ENCODE measurements at regions not wholly inside any gene's neighbourhood (a gene's known extent, or its start where the extent isn't known, plus 50 kb on each side); places are given as distances from the start of the nearest gene placed in this dataset.

- 78 to 84% methylated on average over 5 to 8 of the region's 8 CpGs for WGBS, 2 donors
- TF ChIP-seq POLR2A (IDR thresholded peaks at IDR 0.05): no peak
- TF ChIP-seq CTCF (IDR thresholded peaks at IDR 0.05): no peak
- Histone ChIP-seq H3K4me3 (replicated peaks in 1 of 3) (no peak overlapping the region), H3K27ac (no peak overlapping the region), H3K36me3 (no peaks in the 10 kb centered on the region), H3K27me3 (no peaks in the 10 kb centered on the region), H3K9me3 (no peaks in the 10 kb centered on the region), H3K4me1 (no peaks in the 10 kb centered on the region)
- intact Hi-C loops (cut with DNase I): no loop called here
- no peak for DNase-seq
These were observed 393.6 kb downstream of the PTPRU start for GRCh38 chr1:29629814-29630516.

- no peaks in the 10 kb centered on the region for H3K4me1 ChIP-seq
- H3K27ac ChIP-seq: no peak overlapping the region
- H3K27me3 ChIP-seq: no peaks in the 10 kb centered on the region
- TF ChIP-seq POLR2A (IDR thresholded peaks at IDR 0.05) (no peak), CTCF (IDR thresholded peaks at IDR 0.05) (no peak)
- H3K36me3 ChIP-seq: no peaks in the 10 kb centered on the region
- WGBS, 2 donors: 50 to 62% methylated on average over 4 of the region's 4 CpGs
- no peak for DNase-seq
- intact Hi-C loops (cut with DNase I): no loop called here
- H3K9me3 ChIP-seq: no peaks in the 10 kb centered on the region
- no peak overlapping the region for H3K4me3 ChIP-seq (replicated peaks in 1 of 3)
These were observed 393.1 kb downstream of the PTPRU start for GRCh38 chr1:29629401-29629800.

GRCh38 chr1:29628190-29628589, 391.9 kb downstream of the PTPRU start:
- DNase-seq: no peak
- Histone ChIP-seq H3K27ac (no peak overlapping the region), H3K27me3 (no peaks in the 10 kb centered on the region), H3K36me3 (no peaks in the 10 kb centered on the region), H3K9me3 (no peaks in the 10 kb centered on the region), H3K4me3 (replicated peaks in 1 of 3) (no peak overlapping the region), H3K4me1 (no peaks in the 10 kb centered on the region)
- WGBS, 2 donors: 72 to 90% methylated on average over 2 of the region's 2 CpGs
- intact Hi-C loops (cut with DNase I): no loop called here
- no peak for TF ChIP-seq POLR2A (IDR thresholded peaks at IDR 0.05)
- TF ChIP-seq CTCF (IDR thresholded peaks at IDR 0.05): no peak

- intact Hi-C loops (cut with DNase I): no loop called here
- Histone ChIP-seq H3K4me1 (no peaks in the 10 kb centered on the region), H3K4me3 (replicated peaks in 1 of 3) (no peak overlapping the region), H3K9me3 (no peaks in the 10 kb centered on the region), H3K27ac (no peak overlapping the region), H3K27me3 (no peaks in the 10 kb centered on the region), H3K36me3 (no peaks in the 10 kb centered on the region)
- 78 to 79% methylated on average over 5 of the region's 5 CpGs for WGBS, 2 donors
- TF ChIP-seq POLR2A (IDR thresholded peaks at IDR 0.05) (no peak), CTCF (IDR thresholded peaks at IDR 0.05) (no peak)
- DNase-seq: no peak
These were observed 390.4 kb downstream of the PTPRU start for GRCh38 chr1:29626726-29627125.

GRCh38 chr1:29626066-29626465, 389.7 kb downstream of the PTPRU start:
- intact Hi-C loops (cut with DNase I): no loop called here
- DNase-seq: no peak

More at GRCh38 chr1:29626066-29626465, 389.7 kb downstream of the PTPRU start:
- H3K36me3 ChIP-seq: no peaks in the 10 kb centered on the region
- no peaks in the 10 kb centered on the region for H3K4me1 ChIP-seq
- no peak overlapping the region for H3K4me3 ChIP-seq (replicated peaks in 1 of 3)
- H3K27me3 ChIP-seq: no peaks in the 10 kb centered on the region
- no peak overlapping the region for H3K27ac ChIP-seq
- 75 to 77% methylated on average over 8 of the region's 8 CpGs for WGBS, 2 donors
- TF ChIP-seq POLR2A (IDR thresholded peaks at IDR 0.05) (no peak), CTCF (IDR thresholded peaks at IDR 0.05) (no peak)
- H3K9me3 ChIP-seq: no peaks in the 10 kb centered on the region

All from thyroid gland (tissue), 4 donors.